ENCODE measurements at regions not wholly inside any gene's neighbourhood (a gene's known extent, or its start where the extent isn't known, plus 50 kb on each side); places are given as distances from the start of the nearest gene placed in this dataset.

- TF ChIP-seq CTCF (IDR thresholded peaks at IDR 0.05) = no peak
- TF ChIP-seq POLR2AphosphoS5 (IDR thresholded peaks at IDR 0.05) = no peak
- TF ChIP-seq EP300 (IDR thresholded peaks at IDR 0.05) = no peak
Measured at GRCh38 chr5:3510642-3511417, 84.8 kb upstream of the IRX1 start.
